HG02938 (cell line): ENCODE measurements at regions not wholly inside any gene's neighbourhood (a gene's known extent, or its start where the extent isn't known, plus 50 kb on each side); places are given as distances from the start of the nearest gene placed in this dataset.
"Not testable (repeated sequence)": the region's sequence is repeated elsewhere in the genome, so short reads cannot be mapped to it uniquely, and the experiment has no call there.

Experiments used
- ATAC-seq: cut with Tn5 transposase; IDR thresholded peaks from one replicate; pipeline ENCODE4 v1.9.1; 2021; ENCODE audit warnings: mild to moderate bottlenecking, moderate library complexity; ENCODE audit not compliant: unreplicated experiment

DNA sequence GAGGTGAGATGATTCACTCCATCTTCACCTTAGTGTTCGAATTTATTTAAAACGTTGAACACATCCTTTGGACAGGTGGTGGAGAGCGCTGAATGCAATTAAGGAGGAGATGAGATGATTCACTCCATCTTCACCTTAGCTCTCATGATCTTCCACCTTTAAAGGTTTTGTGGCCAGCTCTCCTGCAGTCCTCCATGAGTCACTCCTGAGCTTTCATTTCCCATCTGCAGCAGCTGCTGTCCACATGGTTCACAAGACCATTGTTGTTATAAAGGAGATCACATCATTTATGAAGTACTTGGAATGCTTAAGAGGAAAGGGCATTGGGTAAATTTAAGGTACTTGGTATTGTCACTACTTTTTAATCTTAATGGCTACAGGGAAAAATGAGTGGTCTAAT lies 298.5 kb downstream of the PAX3 start:
- ATAC-seq, result no peak

DNA sequence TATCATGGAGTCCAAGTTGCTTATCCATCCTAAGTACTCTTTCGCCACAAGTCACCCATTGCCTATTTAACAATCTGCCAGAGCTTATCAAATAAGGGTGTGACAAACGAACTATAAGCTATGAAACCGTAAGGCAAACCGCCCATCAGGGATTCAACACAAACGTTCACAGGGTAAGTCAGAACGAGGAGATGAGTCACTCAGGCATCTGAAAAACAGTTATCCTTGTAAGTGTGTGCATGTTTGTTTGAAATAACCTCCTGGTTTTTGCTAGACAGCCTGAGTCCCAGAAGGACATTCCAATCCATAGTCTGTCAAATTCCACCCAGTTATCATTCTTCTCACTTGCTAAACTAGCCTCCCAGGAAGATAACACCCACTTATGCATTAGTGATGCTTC lies 299.1 kb downstream of the PAX3 start:
- no peak for ATAC-seq

DNA sequence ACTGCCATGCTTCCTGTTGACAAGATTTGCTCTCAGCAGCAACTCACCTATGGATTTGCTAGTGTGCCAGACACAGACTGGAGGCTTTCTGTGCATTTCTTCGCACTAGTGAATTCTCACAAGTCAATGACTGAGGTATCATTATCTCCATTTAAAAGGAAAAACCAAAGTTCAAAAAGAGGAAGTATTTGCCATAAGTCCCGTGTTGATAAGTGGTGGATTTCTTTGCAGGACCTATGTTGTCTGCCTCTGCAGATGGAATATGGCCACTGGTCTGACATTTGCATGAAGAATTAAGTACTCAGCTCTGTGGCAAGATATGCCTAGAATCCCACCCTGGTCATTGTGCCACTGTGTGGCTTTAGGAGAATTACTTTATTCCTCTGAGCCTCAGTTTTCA lies 299.6 kb downstream of the PAX3 start:
- no peak for ATAC-seq

DNA sequence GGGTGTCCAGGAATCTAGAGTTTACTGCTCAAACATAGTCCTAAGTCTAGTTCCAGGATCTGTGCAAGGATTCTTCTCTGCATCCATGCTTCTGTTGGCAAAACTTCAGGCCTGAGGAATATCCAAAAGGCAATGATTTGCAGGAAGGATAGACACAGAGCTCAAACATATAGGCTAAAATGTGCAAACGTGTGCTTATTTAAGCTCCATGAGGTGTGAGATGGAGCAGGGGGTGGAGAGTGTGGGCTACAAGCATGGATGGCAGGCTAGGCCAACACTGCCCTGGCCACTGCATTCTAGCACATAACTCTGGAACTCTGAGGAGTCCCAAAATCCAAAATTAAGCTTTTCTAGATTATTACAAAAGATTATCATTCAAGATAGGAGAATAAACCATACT lies 301.1 kb downstream of the PAX3 start:
- ATAC-seq, result no peak

DNA sequence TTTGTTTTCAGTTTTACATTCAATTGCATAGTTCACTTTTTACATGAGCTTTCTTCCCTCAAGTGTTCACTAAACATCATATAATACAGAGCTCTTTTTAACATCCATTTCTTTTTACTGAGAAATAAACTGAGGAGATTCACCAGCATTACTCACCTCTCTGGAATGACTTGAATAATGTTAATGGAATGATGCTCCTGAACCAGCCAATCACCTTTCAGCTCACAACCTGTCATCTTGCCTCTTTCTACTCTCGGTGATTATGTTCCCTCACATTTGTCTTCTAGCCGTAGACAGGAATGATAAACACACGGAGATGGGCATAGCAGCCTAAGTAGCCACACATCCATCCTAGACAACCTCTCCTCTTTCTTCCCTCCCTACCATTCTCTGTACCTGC lies 301.7 kb downstream of the PAX3 start:
- no peak for ATAC-seq

DNA sequence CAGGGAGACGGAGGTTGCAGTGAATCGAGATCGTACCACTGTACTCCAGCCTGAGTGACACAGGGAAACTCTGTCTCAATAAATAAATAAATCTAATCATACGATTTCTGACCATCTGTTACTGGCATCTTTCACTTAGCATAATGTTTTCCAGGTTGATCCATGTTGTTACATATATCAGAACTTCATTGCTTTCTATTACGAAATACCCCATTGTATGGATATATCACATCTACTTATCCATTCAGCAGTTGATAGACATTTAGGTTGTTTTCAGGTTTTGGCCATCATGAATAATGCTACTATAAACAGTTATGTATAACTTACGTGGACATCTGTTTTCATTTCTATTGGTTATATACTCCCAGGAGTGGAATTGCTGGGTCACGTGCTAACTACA lies 303.9 kb downstream of the PAX3 start:
- no peak for ATAC-seq

DNA sequence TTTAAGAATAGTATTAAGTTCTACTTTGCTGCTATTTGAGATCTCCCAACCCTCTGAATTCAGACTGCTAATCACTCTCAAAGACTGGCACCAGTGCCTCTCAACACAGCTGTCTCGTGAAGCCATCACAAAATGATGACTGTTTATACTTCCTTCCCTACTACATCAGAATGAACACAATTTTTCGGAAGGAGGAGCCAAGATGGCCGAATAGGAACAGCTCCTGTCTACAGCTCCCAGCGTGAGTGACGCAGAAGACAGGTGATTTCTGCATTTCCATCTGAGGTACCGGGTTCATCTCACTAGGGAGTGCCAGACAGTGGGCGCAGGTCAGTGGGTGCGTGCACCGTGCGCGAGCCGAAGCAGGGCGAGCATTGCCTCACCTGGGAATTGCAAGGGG lies 314.4 kb downstream of the PAX3 start:
- not testable (repeated sequence) for ATAC-seq

DNA sequence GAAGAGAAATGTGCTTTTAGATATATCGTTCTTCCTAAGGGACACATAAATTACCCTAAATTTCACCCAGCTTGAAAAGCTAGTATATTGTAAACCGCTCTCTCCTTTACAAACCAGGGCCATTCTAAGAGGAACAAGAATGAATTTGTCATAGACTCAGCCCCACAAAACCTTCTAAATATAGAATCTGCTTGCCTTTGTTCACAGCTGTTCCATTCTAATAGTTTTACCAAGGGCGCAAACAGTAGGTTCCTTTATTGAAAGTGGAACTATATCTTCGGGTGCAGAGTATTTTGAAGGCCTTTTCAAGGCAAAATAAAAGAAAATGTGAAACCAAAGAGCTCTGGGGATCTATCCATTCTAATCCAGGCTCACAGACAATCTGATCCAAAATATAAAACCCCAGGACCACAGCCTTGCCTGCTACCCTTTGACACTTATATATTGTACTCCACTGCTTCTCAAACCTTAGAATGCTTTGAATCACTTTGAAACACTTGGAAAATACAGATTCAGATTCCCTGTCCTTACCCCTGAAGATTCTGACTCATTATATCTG lies 316.8 kb downstream of the PAX3 start:
- ATAC-seq, result no peak

DNA sequence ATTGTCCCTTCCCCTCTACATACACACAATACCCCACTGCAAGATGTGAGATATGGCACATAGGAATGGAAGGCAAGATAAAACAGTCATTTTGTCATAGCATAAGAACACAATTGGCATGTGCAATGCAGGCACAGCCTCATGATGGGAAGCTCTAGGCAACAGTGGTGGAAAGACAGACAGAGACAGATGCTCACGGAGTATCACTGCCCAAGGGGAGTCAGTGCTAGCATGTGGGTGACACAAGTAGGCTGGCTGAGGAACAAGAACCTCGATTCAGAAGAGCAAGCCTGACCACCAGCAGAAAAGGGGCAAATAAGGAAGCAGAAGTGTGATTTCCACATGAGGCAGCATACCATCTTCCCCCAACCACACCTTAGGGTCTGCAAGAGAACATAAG lies 323.6 kb downstream of the PAX3 start:
- no peak for ATAC-seq

DNA sequence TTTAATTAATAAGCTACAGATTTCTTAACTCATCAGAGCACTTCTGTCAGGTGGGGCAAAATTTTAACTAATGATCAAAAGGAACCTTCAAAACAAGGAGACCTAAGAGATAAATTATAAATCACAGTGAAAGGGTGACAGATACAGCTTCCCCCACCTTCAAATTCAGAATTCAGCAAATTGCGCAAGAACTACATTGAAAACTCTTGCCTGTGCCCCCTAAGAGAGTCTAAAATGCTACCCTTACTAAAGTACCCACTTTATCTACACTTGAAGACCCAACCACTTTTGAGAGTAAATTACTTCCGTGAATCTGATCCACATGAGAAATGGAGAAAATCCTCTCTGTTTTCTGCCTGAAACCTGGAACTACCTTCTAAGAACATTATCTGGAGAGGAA lies 324.9 kb downstream of the PAX3 start:
- ATAC-seq, result no peak

DNA sequence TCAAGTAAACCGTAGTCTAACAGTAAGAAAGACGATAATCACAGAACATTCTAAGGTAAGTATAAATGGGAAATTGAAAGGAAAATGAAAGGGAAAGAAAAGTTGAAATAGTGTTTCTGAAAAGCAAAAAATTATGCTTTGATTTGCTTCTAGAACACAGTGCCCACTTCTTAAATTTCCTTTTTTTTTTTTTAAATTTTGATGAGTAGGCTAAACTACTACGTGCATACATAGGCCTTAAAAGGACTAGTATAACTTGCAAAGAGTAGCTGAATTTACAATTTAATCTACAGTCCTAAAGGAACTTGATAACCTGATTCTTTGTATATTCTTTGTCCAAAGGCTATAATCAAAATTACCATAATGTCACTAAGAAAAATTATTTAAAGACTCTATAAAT lies 325.3 kb downstream of the PAX3 start:
- ATAC-seq, result no peak

DNA sequence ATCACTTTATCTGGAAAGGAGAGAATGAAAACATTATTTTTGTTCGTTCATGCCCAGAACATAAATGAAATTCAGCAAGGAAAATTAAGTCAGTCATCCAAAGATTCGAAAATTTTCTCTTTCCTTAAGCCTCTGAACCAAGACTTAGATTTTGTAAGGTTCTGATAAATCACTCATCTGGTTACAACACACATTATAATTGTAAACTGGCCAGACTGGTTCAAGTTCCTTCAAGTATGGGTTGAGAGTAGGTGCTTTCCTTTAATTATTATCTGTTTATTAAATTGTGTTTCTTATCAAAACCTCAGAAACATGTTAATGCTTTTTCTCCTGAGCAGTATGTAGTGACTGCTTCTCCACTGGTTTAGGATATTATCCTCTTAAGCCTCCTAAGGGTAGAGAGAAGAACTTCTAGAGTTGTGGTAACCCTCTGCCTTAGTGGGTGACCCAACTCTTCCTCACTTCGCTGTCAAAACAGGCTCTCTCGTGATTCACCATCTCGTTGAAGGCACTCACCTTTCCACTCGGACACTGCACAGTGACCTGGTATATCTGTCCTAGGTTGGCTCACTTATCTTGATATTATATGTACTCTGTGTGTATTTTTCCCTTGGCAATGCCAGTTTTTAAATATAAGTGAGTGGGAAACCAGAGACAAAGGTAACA lies 325.9 kb downstream of the PAX3 start:
- ATAC-seq, result no peak

DNA sequence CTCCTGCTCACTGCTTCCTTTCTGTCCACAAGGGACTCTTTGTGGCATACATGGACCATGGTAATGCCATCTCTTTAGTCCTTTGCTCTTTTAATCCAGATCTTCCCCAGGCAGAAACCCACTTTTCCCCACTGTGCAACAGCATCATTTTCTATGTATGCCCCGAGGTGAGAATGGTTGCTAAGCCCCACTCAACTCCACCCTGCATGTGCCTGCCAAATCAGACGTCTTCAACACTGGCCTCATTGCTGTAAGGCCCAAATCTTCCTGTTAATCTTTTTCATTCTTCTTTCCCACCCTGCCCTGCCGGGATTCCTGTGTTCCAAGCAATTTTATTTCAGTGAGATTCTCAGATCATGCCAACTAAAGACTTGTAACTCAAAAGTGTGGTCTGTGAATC lies 328.4 kb downstream of the PAX3 start:
- no peak for ATAC-seq

DNA sequence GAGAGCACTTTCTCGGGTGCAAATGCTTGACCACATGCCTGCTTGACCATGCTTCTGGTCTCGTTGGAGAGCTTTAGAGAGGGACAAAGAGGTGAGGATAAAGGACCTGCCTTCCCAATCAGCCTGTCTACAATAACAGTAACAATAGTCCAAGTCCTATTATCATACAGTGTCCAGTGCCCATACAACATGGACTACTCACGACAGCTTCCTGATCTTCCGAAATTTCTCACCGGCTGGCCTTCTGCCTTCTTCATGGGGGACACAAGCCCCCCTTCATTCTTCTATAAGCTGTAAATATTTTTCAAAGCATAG lies 329.0 kb downstream of the PAX3 start:
- no peak for ATAC-seq

DNA sequence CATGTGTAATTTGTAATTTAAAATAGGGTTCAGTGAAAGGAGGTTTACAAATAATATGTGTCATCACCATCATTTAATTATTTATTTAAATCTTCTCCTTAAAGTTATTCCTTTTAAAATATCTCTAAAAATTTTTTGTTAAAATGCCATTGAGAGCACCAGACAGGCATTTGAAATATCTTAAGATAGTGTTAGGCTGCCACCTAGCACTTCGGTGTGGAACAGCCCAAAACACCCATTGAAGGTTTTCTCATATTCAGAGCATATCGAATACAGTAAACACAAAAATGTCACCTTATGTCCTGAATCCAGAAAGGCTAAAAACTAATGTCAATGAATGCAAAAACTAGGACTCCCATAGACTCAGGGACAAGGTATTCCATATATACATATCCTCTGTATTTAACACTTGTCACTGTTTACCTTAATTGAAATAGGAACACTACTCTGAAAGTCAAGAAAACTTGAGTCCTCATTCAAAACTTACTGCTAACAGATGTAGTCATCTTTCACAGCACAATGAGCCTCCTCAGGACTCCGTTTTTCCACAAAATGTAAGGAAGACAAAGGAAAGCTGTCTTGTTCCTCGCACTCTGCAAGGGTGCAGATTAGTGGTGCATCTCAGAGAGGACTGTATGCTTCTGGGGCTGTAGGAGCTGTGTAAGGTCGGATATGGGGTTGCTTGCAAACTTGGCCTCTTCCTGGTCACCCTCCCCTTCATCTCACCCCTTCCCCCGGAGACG lies 329.5 kb downstream of the PAX3 start:
- no peak for ATAC-seq

DNA sequence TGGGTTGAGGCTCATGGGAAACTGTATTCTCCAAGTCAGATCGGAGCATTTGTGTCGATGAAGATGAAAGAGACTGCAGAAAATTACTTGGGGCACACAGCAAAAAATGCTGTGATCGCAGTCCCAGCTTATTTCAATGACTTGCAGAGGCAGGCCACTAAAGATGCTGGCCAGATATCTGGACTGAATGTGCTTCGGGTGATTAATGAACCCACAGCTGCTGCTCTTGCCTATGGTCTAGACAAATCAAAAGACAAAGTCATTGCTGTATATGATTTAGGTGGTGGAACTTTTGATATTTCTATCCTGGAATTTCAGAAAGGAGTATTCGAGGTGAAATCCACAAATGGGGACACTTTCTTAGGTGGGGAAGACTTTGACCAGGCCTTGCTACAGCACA lies 336.6 kb downstream of the PAX3 start:
- no peak for ATAC-seq

DNA sequence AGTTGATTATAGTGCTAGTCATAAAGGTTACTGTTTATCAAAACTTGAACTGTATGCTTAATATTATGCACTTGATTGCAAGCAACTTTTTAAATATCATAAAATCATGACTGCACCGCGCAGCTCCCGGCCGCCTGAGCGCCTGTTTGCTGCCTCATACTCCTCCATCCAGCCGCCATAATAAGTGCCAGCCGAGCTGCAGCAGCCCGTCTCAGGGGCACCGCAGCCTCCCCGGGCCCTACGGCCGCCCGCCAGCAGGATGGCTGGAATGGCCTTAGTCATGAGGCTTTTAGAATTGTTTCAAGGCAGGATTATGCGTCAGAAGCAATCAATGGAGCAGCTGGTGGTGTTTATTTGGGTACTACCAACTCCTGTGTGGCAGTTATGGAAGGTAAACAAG lies 337.2 kb downstream of the PAX3 start:
- ATAC-seq, result no peak

DNA sequence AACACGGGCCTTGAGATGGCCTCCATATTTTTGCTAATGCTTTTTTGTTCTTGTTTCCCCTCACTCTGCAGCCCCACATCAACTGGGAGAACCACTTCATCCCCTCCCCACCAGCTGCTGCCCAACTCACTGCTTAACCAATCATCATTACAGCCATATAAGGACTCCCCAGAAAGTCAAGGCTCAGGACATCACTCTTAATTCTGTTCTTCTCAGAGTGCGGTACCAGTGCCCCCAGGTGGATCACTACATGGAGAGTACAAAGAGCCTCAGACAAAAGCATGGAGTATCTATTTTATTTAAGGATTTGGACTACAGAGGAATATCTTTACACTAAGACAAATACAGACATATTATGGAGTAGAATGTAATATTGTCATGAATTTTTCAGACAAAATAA lies 340.6 kb downstream of the PAX3 start:
- ATAC-seq, result no peak

DNA sequence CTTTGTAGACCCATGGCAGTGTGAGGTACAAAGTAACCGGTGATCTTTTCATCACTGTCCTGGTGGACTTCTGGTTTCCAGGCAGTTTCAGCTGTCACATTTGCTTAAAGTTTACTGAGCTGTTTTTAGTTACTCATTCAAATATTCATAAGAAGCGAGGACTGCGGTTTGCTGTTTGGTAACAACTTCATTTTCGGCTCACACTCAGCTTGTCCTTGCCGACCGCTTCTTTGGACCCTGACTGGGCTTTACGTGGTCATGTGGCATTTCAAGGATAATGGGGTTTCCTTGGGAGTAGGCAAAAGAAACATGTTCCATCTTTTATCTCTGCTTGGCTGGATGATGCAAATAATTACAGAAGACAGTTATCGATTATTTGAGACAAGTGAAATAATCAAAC lies 350.7 kb downstream of the PAX3 start:
- no peak for ATAC-seq

DNA sequence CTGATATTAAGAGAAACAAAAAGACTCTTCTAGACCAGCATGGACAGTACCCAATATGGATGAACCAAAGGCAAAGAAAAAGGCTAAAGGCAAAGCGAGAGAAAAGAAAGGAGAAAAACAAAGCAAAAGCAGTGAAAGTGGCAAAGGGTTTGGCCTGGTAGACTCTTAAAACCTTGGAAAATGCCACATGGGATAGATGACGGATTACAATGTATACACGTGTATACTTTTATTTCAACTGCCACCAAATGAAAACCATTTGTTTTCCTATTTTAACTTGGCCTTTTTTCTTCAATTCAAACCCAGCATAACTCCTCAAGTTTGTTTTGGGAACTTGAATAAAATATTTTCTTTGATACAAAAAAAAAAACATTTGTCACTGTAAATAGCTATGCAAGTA lies 354.3 kb downstream of the PAX3 start:
- not testable (repeated sequence) for ATAC-seq

DNA sequence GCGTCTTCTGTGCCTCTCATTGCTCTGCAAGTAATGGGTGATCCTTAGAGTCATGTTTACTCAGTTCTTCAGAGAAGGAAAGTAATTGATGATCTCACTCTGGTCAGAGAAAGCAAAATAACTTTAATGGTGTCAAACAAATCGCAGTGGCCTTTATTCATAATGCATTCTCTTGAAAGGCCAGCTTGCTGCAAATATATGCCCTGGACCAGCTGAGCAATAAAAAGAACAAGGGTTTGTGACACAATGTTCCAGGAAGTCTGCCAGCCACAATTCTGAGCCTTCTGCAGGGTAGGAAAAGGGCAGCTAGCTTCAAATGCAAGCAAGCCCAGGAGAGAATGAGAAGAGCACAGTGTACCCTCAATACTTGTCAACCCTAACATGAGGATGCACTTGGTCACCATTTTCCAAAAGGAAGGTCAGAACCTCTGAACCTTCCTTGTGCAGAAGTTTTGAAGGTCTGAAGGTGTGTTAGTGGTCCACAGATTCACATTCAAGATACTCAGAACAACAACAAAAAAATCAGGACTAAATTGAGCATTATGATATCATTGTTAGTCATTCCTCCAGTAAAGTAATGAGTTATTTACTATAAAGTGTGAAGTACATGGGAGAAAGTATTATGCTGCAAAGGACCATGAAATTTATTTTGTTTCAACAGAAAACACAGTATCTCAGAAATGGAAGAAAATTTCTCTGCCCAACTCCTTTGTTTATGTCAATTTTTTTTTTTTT lies 355.6 kb downstream of the PAX3 start:
- no peak for ATAC-seq
